Activated CD4-positive, alpha-beta T cell treated with anti-CD3 and anti-CD28 coated beads, Interleukin-2, Interleukin-4, amounts not matched to agents 100 ng/mL and 50 ng/mL, durations not matched to agents 16 hours and 8 hours (primary cell): ENCODE measurements at regions not wholly inside any gene's neighbourhood (a gene's known extent, or its start where the extent isn't known, plus 50 kb on each side); places are given as distances from the start of the nearest gene placed in this dataset.
"Not testable (repeated sequence)": the region's sequence is repeated elsewhere in the genome, so short reads cannot be mapped to it uniquely, and the experiment has no call there.

ENCODE experiments used
- DNase-seq: peaks from one replicate; pipeline ENCODE4 v3.0.0-alpha.2; 2020; ENCODE audit warnings: low spot score

DNA sequence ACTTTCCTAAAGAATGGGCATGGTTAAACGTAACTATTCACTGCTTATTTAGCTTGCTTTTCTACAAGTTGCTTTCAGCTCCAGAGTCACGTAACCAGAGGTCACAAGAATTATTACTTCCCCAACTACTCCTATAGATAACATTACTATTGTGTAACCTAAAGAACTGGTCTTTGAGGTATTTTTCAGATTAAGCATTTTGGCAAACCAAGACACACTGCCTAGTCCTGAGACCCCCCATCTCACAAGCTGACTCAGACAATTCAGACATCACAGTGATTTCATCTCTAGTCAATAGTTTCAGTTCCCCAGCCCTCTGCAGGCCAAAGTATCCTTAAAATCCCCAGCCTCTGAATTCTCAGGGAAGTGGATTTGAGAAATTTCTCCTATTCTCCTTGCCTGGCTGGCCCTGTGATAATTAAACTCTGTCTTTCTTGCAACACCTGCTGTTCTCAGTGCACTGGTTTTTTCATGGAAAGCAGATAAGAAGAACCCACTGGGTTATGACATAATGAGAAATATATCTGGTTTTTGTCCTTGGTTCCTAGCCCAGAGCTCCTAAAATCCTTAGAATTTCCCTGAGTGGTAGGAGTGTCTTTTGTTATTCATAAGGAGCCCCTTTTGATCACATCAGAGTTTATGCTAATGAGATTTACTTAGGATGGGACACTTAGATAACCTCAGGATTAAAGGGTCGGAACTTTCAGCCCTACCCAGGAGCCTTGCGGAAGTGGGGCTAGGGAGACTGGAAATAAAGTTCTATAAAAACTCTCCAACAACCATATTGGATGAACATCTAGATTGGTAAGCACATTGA, 1310.8 kb upstream of the CHAC2 start:
- DNase-seq: no peak

GRCh38 chr2:52454962-52455361, 1312.6 kb upstream of the CHAC2 start:
- DNase-seq: no peak

DNA sequence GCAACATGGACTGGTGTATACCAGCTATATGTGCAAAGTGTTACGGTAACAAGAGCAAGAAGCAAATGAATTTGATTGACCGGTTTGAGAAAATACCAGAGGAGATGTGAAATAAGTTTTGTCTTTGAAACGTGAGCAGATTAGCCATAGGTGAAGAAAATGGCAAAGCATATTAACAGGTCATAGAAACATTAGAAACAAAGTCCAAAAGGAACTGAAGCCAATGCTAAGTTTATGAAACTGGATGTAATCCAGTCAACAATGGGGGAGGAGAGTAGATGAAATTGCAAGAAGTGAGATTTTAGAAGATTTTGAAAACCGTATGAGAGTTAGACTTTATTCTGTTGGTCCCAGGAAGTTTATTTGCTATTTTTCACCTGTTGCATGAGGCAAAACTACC, 1315.4 kb upstream of the CHAC2 start:
- DNase-seq: no peak

DNA sequence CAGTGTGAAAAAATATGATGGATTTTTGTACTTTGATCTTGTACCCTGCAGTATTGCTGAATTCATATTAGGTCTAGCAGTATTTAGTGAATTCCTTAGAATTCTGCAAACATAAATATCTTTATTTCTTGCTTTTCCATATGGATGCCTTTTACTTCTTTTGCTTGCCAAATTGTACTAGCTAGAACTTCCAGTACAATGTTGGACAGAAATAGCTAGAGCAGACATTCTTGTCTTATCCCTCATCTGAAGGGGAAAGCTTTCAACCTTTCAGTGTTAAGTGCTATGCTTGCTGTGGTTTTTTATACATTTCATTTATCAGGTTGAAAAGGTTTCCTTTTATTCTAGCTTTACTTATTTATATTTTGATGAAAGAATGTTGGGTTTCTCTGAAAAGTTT, 1321.9 kb upstream of the CHAC2 start:
- DNase-seq: no peak

DNA sequence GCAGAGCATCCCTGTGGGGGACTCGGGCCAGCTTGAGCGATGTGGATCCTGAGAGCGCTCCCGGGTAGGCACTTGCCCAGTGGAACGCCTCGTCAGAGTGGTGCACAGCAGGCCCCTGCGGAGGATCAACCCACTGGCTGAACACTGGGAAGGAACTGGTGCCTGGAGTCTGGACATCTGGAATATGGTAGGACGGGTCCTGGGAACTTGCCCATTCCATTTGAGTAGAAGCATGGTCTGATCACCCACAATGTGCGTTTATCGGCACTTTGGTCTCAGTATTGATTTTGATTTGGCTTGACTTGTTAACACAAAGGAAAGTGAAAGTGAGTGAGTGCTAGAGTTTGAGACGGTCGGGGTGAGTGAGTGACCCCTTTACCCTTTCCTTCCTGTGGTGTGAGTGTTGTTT, 1336.2 kb upstream of the CHAC2 start:
- DNase-seq: no peak

GRCh38 chr2:52429740-52430139, 1337.9 kb upstream of the CHAC2 start:
- DNase-seq: no peak

- DNase-seq: no peak
Observed at GRCh38 chr2:52429171-52429570, 1338.4 kb upstream of the CHAC2 start.

- DNase-seq: no peak
Observed at GRCh38 chr2:52428224-52428623, 1339.4 kb upstream of the CHAC2 start.

DNA sequence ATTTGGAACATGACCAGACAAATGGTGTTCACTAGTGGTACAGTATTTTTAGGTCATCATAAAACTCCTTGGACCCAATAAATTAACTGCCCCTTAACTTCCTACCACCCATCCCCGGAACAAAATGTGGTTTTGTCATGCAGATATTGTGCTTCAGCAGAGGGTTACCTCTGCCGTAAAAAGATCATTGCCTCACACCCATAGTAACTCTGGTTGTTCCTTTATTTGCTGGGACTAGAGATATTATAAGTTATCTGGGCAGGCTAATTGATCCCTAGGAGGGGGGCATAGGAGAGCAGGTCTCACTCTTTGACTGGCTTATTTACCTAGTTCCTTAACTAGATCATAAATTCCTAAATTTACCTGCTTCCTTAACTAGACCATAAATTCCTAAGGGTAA, 1343.9 kb upstream of the CHAC2 start:
- no peak for DNase-seq

GRCh38 chr2:52423111-52423510, 1344.5 kb upstream of the CHAC2 start:
- no peak for DNase-seq

GRCh38 chr2:52416340-52416739, 1351.3 kb upstream of the CHAC2 start:
- DNase-seq: no peak

DNA sequence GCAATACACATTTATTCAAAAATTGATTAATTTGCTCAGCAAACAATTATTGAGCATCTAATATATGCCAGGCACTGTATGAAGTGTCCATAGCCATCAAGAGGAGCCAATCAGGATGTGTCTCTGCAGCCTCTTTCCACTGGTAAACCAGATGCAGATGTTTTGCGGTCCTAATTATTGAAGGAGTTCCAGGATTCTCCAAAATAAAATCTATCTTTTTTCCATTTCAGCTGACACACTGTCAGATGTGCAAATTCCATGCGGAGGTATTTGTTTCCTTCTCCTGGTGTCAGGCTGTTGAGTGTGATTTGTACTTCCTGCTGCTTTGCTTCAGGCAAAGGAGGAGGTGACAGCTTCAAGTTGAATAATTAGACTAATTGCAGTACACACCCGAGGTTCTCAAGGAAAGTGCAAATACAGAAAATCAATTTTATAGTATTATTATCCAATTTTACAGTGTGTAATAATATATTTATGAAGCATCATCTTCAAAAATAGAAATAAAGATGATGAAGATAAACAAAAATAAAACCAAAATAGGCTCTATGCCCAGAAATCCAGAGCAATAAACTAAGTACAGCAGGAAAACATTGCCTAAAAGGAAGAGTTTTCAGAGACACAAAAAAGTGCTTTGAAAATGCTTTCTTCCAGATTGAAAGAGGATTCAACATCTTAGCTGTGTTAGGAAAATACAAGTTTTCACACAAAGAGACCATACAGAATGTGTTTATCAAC, 1352.9 kb upstream of the CHAC2 start:
- no peak for DNase-seq

- not testable (repeated sequence) for DNase-seq
Observed at GRCh38 chr2:52409308-52410118, 1358.1 kb upstream of the CHAC2 start.

DNA sequence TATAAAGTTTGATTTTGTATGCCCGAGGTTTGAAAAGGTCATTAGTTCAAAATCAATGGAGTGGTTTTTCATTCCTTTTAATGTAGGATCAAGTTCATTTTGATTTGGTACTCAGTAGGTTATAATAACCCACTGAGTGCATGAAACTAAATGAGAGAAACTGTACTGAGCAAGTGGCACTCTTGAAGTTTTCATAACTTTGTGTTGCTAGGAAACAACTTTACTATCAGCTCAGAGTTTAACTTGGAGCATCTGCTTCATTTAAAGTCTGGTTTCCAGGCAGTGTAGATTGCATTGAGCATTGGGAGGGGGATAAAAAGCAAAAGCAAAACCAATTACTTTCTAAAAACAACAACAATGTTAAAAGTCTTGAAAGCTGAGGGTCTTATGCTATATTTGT, 1361.6 kb upstream of the CHAC2 start:
- DNase-seq: no peak

DNA sequence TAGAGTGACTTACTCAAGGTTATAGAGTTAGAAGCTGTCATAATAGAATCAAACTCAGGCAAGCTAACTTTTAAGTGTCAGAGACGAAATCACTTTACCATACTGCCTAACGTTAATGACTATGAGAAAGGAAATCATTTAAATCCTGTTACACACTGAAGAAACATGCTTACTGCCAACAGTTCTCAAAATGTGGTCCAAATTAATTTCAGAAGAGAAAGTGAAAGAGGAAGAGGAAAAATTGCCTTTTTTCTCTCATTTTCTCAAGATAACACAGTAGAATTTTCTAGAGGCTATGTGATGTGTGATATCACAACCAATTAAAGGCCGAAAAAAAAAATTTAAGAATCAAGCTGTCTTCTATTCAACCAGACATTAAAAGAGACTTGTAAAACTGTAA, 1362.7 kb upstream of the CHAC2 start:
- DNase-seq: no peak

DNA sequence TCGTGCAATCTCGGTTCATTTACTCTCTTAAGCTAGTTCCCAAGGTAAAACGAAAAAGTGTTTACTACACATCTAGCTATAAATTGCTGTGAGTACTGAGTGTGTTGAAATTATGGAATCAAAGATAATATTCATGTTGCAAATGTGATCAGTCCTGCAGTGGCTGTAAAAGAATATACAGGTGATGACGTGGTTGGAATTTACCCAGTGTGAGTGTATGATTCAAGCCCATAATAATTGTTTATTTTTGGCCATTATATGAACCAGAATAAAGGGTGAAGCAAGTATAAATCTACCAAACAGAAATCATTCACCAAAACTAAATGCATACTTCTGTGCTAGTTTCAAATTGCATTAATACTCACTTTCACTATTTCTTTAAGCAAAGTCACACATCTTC, 1363.6 kb upstream of the CHAC2 start:
- DNase-seq: no peak

GRCh38 chr2:52402128-52402527, 1365.5 kb upstream of the CHAC2 start:
- DNase-seq: no peak

DNA sequence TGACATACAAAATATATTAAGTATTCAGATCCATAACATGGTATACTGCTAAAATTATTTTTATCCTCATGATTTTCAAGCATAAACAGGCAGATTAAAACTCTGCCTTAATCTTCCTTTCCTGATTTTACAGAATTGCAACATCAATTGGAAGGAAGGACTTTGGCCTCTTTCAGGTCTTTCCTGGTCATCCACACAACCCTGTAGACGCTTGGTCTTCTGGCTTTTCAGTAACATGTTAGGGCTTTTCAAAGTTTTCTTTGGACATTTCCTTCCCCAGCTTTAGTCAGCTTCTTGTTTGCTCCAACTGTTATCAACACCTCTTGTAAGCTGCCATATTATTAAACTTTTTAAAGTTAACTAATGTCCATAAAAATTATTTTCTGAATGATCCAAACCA, 1364.9 kb upstream of the NRXN1 start:
- DNase-seq: no peak

DNA sequence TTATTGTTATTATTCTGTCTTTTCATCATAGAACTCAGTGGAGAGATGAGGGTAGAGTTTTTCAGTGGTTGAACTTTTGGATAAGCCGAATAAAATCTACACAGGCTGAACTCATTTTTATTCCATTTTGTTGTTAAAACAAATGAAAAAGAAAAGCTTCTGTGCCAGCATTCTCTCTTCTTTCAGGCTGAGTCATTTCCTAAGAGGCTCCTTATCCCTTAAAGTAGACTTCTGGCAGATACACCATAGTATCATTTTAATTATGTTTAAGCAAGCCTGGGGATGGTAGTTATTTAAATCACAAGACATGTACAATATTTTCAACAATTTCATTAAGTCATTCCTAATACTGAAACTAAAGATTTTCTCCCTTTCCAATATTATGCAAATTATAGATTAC, 1364.0 kb upstream of the NRXN1 start:
- no peak for DNase-seq

DNA sequence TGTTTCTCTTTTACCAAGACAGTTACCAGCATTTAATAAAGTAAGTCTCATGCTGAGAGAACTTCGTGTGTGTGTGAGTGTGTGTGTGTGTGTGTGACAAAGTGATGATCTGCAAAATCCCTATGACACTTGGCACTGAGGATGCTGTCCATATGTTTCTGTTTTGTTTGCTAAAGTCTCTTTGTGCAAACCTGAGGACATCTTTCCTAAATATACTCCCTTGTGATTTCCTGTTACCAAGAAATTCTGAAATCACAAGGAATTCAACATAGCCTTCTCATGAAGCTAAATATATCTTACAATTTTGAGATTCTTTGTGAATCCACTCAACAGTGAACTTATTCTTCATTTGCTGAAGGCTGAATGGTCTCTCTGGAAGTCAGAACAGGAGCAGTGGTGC, 1359.7 kb upstream of the NRXN1 start:
- DNase-seq: no peak

GRCh38 chr2:52390651-52391050, 1358.7 kb upstream of the NRXN1 start:
- DNase-seq: no peak

- DNase-seq: no peak
Observed at GRCh38 chr2:52387937-52388590, 1356.1 kb upstream of the NRXN1 start.
